ENCODE measurements at regions not wholly inside any gene's neighbourhood (a gene's known extent, or its start where the extent isn't known, plus 50 kb on each side); places are given as distances from the start of the nearest gene placed in this dataset.

DNA sequence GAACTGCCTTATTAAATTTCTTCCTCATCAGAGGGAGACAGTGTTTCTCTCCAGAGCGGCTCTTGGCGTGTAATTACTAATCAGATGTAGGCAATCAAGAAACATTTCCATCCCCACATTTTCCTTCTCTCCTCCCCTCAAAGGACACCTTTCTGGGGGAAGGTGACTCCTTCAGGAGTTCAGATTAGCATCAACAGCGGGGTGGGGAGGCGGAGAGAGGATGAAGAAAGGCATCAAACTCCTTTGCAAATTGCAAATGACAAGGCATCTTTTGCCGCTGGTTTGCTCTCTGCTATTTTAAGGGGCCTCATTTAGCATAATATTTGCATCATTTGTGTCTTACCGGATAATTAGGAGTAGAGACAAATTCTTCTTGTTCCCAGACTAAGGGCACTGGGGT, 231.7 kb upstream of the SRRM4 start:
- 64 to 73% (median 67%) methylated on average over 6 of the region's 6 CpGs for WGBS, 4 donors
- intact Hi-C loops (cut with DNase I) = no loop called here

DNA sequence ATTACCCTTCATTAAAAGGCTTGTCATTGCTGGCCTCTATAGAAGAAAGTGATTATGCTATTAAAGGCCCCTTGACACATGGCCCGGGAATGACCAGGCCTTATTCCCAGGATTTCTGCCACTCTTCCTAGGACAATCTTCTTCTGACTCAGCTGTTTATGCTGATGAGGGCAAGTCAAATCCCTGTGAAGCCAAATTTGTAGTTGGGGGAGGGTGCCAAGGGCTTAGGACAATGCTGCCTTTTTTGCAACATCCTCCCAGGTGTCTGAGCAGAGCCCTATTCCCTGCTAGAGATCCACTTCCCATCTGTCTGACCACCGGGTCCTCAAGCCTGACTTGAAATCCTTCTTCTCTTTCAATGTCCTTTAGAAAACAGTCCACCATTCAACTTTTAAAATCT, 230.7 kb upstream of the SRRM4 start:
- DNase-seq = no peak
- H3K36me3 ChIP-seq (replicated peaks in 1 of 2) = no peaks in the 10 kb centered on the region
- intact Hi-C loops (cut with DNase I) = no loop called here
- 64 to 83% (median 73%) methylated on average over 2 of the region's 2 CpGs for WGBS, 4 donors
- H3K27ac ChIP-seq = no peak overlapping the region
- no peaks in the 10 kb centered on the region for H3K9me3 ChIP-seq (replicated peaks in 1 of 3)
- no peaks in the 10 kb centered on the region for H3K4me1 ChIP-seq (replicated peaks in 1 of 2)
- no peak overlapping the region for H3K4me3 ChIP-seq
- no peaks in the 10 kb centered on the region for H3K27me3 ChIP-seq
- no peak for TF ChIP-seq POLR2A (IDR thresholded peaks at IDR 0.05)

More for the DNA sequence above, 231.7 kb upstream of the SRRM4 start:
- no peak for DNase-seq
- TF ChIP-seq POLR2A (IDR thresholded peaks at IDR 0.05) (no peak), CTCF (IDR thresholded peaks at IDR 0.05) (no peak)
- Histone ChIP-seq H3K4me1 (replicated peaks in 1 of 2) (no peaks in the 10 kb centered on the region), H3K36me3 (replicated peaks in 1 of 2) (no peaks in the 10 kb centered on the region), H3K4me3 (no peak overlapping the region), H3K27me3 (no peaks in the 10 kb centered on the region), H3K27ac (no peak overlapping the region), H3K9me3 (replicated peaks in 1 of 3) (no peaks in the 10 kb centered on the region)

GRCh38 chr12:118751355-118751754, 230.0 kb upstream of the SRRM4 start:
- Histone ChIP-seq H3K4me1 (replicated peaks in 1 of 2) (no peaks in the 10 kb centered on the region), H3K27ac (no peak overlapping the region), H3K4me3 (no peak overlapping the region), H3K9me3 (replicated peaks in 1 of 3) (no peaks in the 10 kb centered on the region), H3K36me3 (replicated peaks in 1 of 2) (no peaks in the 10 kb centered on the region), H3K27me3 (no peaks in the 10 kb centered on the region)
- intact Hi-C loops (cut with DNase I) = no loop called here
- no peak for TF ChIP-seq CTCF (IDR thresholded peaks at IDR 0.05)
- no peak for TF ChIP-seq POLR2A (IDR thresholded peaks at IDR 0.05)
- 87 to 93% (median 91%) methylated on average over 1 of the region's 1 CpG for WGBS, 4 donors
- no peak for DNase-seq

GRCh38 chr12:118760623-118761022, 220.7 kb upstream of the SRRM4 start:
- Histone ChIP-seq H3K4me1 (replicated peaks in 1 of 2) (no peaks in the 10 kb centered on the region), H3K27me3 (no peaks in the 10 kb centered on the region), H3K9me3 (replicated peaks in 1 of 3) (no peaks in the 10 kb centered on the region), H3K27ac (no peak overlapping the region), H3K36me3 (replicated peaks in 1 of 2) (no peaks in the 10 kb centered on the region), H3K4me3 (no peak overlapping the region)
- no peak for TF ChIP-seq POLR2A (IDR thresholded peaks at IDR 0.05)
- no peak for TF ChIP-seq CTCF (IDR thresholded peaks at IDR 0.05)
- intact Hi-C loops (cut with DNase I) = no loop called here
- peak in 1 of 7 donors; percentile 53 for DNase-seq
- WGBS, 4 donors = 61 to 74% (median 68%) methylated on average over 1 of the region's 1 CpG

- intact Hi-C loops (cut with DNase I) = no loop called here
- no peak overlapping the region for H3K4me3 ChIP-seq
- H3K4me1 ChIP-seq (replicated peaks in 1 of 2) = no peaks in the 10 kb centered on the region
- no peak overlapping the region for H3K27ac ChIP-seq
- WGBS, 4 donors = 65 to 74% (median 71%) methylated on average over 1 of the region's 1 CpG
- H3K36me3 ChIP-seq (replicated peaks in 1 of 2) = no peaks in the 10 kb centered on the region
- no peaks in the 10 kb centered on the region for H3K9me3 ChIP-seq (replicated peaks in 1 of 3)
- TF ChIP-seq CTCF (IDR thresholded peaks at IDR 0.05) = no peak
- TF ChIP-seq POLR2A (IDR thresholded peaks at IDR 0.05) = no peak
- no peak for DNase-seq
- no peaks in the 10 kb centered on the region for H3K27me3 ChIP-seq
Measured at GRCh38 chr12:118763234-118763633, 218.1 kb upstream of the SRRM4 start.
